Nephron (organoid): ENCODE measurements at regions not wholly inside any gene's neighbourhood (a gene's known extent, or its start where the extent isn't known, plus 50 kb on each side); places are given as distances from the start of the nearest gene placed in this dataset.

ENCODE experiments used
- H3K27ac Mint-ChIP-seq, 3 experiments: 2 replicates each; pipeline ENCODE4 v1.8.0; 2020; ENCODE audit warnings: mixed read lengths in 3 of 3, mild to moderate bottlenecking in 2 of 3, moderate library complexity in 1 of 3
- H3K27me3 Mint-ChIP-seq: 2 replicates; pipeline ENCODE4 v1.8.0; 2021; ENCODE audit warnings: low read depth, mild to moderate bottlenecking, moderate library complexity, mixed read lengths
- H3K36me3 Mint-ChIP-seq: 2 replicates; pipeline ENCODE4 v1.8.0; 2020; ENCODE audit warnings: low read depth, mixed read lengths
- H3K4me1 Mint-ChIP-seq: 2 replicates; pipeline ENCODE4 v1.8.0; 2020; ENCODE audit warnings: mixed read lengths
- H3K4me3 Mint-ChIP-seq, 3 experiments: 2 replicates each; pipeline ENCODE4 v1.8.0; 2020; ENCODE audit warnings: mild to moderate bottlenecking in 3 of 3, mixed read lengths in 3 of 3, moderate library complexity in 2 of 3
- H3K9me3 Mint-ChIP-seq: 2 replicates; pipeline ENCODE4 v1.8.0; 2020; ENCODE audit warnings: mixed read lengths
- CTCF ChIP-seq, 3 experiments: fragments of 200-600 bp; sonication (generic); IDR thresholded peaks; one replicate each; pipeline ENCODE4 v1.5.0; 2021; ENCODE audit warnings: antibody characterized with exemption in 3 of 3; ENCODE audit not compliant: unreplicated experiment in 3 of 3

GRCh38 chr5:66538126-66538525 lies 58.1 kb upstream of the MAST4 start:
- Mint-ChIP-seq H3K4me1 (no peaks in the 10 kb centered on the region), H3K36me3 (no peaks in the 10 kb centered on the region), H3K27ac (no peak overlapping the region), H3K27me3 (peaks cover 6% of the 10 kb centered on the region), H3K4me3 (no peak overlapping the region), H3K9me3 (no peaks in the 10 kb centered on the region)
- no peak for TF ChIP-seq CTCF (IDR thresholded peaks at IDR 0.05; ENCODE audit: unreplicated experiment in 3 of 3)

DNA sequence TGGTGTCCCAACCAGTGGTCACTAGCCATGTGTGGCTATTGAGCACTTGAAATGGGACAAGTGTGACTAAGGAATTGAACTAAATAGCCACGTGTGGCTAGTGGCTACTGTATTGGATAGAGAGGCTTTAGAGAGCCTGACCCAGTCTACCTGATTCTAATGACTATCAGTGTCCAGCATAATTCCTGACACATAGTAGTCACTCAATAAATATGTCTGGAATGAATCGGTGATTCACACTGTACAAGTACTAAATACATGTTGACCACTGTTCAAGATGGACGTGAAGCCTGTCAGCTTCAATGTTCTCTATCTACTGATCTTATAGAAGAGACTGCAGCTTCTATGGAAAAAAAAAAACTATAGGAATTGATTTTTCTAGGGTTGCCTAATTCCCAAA lies 57.7 kb upstream of the MAST4 start:
- TF ChIP-seq CTCF (IDR thresholded peaks at IDR 0.05; ENCODE audit: unreplicated experiment in 3 of 3) = no peak
- no peaks in the 10 kb centered on the region for H3K9me3 Mint-ChIP-seq
- peaks cover 6% of the 10 kb centered on the region for H3K27me3 Mint-ChIP-seq
- H3K4me3 Mint-ChIP-seq = no peak overlapping the region
- H3K27ac Mint-ChIP-seq = no peak overlapping the region
- H3K4me1 Mint-ChIP-seq = no peaks in the 10 kb centered on the region
- H3K36me3 Mint-ChIP-seq = no peaks in the 10 kb centered on the region

GRCh38 chr5:66540078-66540477 lies 56.1 kb upstream of the MAST4 start:
- TF ChIP-seq CTCF (IDR thresholded peaks at IDR 0.05; ENCODE audit: unreplicated experiment in 3 of 3) = no peak
- Mint-ChIP-seq H3K4me1 (no peaks in the 10 kb centered on the region), H3K27me3 (peaks cover 6% of the 10 kb centered on the region), H3K4me3 (no peak overlapping the region), H3K27ac (no peak overlapping the region), H3K36me3 (no peaks in the 10 kb centered on the region), H3K9me3 (no peaks in the 10 kb centered on the region)

DNA sequence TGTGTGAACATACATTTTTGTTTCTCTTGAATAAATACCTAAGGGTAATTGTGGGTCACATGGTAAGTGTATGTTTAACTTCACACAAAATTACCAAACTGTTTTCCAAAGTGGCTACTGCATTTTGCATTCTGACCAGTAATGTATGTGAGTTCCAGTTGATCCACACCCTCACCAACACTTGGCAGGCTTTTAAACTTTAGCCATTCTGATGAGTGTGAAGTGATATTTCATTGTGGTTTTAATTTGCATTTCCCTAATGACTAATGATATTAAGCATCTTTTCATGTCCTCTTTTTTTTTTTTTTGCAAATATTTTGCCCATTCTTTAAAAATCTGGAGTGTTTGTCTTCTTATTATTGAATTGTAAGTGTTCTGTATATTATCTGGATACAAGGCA lies 53.5 kb upstream of the MAST4 start:
- H3K4me3 Mint-ChIP-seq = no peak overlapping the region
- H3K4me1 Mint-ChIP-seq = no peaks in the 10 kb centered on the region
- H3K27ac Mint-ChIP-seq = no peak overlapping the region
- H3K36me3 Mint-ChIP-seq = no peaks in the 10 kb centered on the region
- peaks cover 6% of the 10 kb centered on the region for H3K27me3 Mint-ChIP-seq
- peaks cover 4% of the 10 kb centered on the region for H3K9me3 Mint-ChIP-seq
- TF ChIP-seq CTCF (IDR thresholded peaks at IDR 0.05; ENCODE audit: unreplicated experiment in 3 of 3) = no peak
